ENCODE measurements at regions not wholly inside any gene's neighbourhood (a gene's known extent, or its start where the extent isn't known, plus 50 kb on each side); places are given as distances from the start of the nearest gene placed in this dataset.

GRCh38 chr5:17405976-17406375 lies 92.1 kb upstream of the TAF11L2 start:
- no peak overlapping the region for H2AFZ ChIP-seq (ENCODE audit: low read depth, low read length, severe bottlenecking)
- no peak overlapping the region for H3K4me3 ChIP-seq (ENCODE audit: insufficient read depth, low read length, poor library complexity, severe bottlenecking)

DNA sequence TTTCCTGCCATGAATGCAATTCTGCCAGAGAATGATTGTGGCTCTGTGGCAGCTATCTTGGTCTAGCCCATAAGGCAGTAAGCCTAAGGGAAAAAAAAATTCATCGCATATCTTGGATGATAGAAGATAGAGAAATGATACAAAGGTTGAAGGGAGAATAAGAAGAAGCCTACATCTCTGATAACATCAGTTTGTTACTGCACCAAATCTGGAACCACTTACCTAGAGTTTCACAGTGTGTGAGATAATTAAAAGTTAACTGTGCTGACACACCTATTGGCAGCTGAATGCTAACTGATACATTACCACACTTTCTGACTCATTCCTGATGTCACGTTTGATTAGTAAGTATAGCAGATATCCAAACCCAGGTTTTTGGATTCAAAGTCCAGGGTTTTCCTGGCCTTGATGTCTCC lies 91.6 kb upstream of the TAF11L2 start:
- no peak overlapping the region for H3K4me2 ChIP-seq (ENCODE audit: low read depth, low read length, poor library complexity, severe bottlenecking)
- no peaks in the 10 kb centered on the region for H3K27me3 ChIP-seq (ENCODE audit: low read length)

More at GRCh38 chr5:17405976-17406375, 92.1 kb upstream of the TAF11L2 start:
- H3K9me3 ChIP-seq (ENCODE audit: insufficient read depth, low read length), result no peaks in the 10 kb centered on the region
- no peak overlapping the region for H3K9ac ChIP-seq (ENCODE audit: low read length)
- H3K9me2 ChIP-seq (replicated peaks; ENCODE audit: insufficient read depth, low read length), result no peaks in the 10 kb centered on the region
- no peaks in the 10 kb centered on the region for H3K79me2 ChIP-seq (ENCODE audit: insufficient read depth, low read length)
- H3K36me3 ChIP-seq (ENCODE audit: low read length), result no peaks in the 10 kb centered on the region
- no peak overlapping the region for H3K27ac ChIP-seq (ENCODE audit: low read depth, low read length)
- H3K4me2 ChIP-seq (ENCODE audit: low read depth, low read length, poor library complexity, severe bottlenecking), result no peak overlapping the region
- H4K20me1 ChIP-seq (ENCODE audit: low read depth, low read length), result no peaks in the 10 kb centered on the region
- TF ChIP-seq EZH2phosphoT487 (conservative IDR thresholded peaks at IDR 0.05; ENCODE audit: low read length), result no peak
- no peaks in the 10 kb centered on the region for H3K27me3 ChIP-seq (ENCODE audit: low read length)
- H3F3A ChIP-seq (ENCODE audit: insufficient read depth), result no peaks in the 10 kb centered on the region

DNA sequence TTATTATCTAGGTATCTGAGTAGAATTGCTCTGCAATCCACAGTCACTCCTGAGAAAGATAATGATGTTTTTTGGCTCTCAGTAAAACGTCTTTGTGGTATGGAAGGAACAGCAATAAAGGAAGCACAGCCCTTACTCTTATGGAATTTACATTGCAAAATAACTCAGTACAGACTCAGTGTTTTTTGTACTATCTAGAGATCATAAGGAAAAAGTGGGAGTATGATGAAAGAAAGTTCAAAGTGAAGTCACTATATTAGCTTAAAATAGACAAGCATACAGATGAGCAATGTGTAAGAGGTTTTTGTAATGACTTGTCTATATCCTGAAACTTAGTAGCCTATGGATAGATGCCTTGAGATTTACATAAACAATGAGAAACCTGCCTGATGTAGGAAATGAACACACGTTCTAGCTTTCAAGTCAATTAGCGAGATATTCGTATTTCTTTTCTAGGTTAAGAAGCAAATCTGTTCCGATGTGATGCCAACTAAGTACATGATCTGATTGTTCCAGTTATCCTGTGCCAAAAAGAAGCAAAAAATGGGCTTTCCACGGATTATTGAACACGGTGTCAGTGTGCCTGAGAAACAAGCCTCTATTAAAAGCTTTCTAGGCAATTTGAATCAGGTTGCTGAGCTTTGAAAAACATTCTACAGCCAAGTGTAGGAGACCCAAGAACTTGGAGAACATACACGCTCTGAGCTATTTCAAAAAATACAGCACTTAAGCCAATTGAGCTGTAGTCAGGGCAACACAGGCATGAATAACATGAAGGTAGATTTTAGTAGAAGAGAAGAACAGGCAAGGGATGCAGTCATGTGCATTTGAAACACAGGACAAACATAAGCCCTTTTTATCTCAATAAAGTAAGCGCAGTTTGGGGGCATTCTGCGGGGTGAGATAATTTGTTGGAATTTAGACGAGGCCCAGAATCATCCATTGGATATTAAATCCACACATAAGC lies 86.3 kb upstream of the TAF11L2 start:
- Histone ChIP-seq H3K4me2 (ENCODE audit: low read depth, low read length, poor library complexity, severe bottlenecking) (no peak overlapping the region), H3K9ac (ENCODE audit: low read length) (no peak overlapping the region), H3K79me2 (ENCODE audit: insufficient read depth, low read length) (no peaks in the 10 kb centered on the region), H3K27me3 (ENCODE audit: low read length) (no peaks in the 10 kb centered on the region), H3F3A (ENCODE audit: insufficient read depth) (no peaks in the 10 kb centered on the region), H3K9me3 (ENCODE audit: insufficient read depth, low read length) (no peaks in the 10 kb centered on the region), H3K4me3 (ENCODE audit: insufficient read depth, low read length, poor library complexity, severe bottlenecking) (no peak overlapping the region), H2AFZ (ENCODE audit: low read depth, low read length, severe bottlenecking) (no peak overlapping the region), H3K27ac (ENCODE audit: low read depth, low read length) (no peak overlapping the region), H4K20me1 (ENCODE audit: low read depth, low read length) (no peaks in the 10 kb centered on the region), H3K9me2 (replicated peaks; ENCODE audit: insufficient read depth, low read length) (no peaks in the 10 kb centered on the region), H3K36me3 (ENCODE audit: low read length) (no peaks in the 10 kb centered on the region)
- TF ChIP-seq EZH2phosphoT487 (conservative IDR thresholded peaks at IDR 0.05; ENCODE audit: low read length), result no peak
- no peak for TF ChIP-seq CTCF (IDR thresholded peaks at IDR 0.05; ENCODE audit: insufficient read depth, low read length, poor library complexity, severe bottlenecking)

More for the DNA sequence above, 91.6 kb upstream of the TAF11L2 start:
- no peaks in the 10 kb centered on the region for H3F3A ChIP-seq (ENCODE audit: insufficient read depth)
- H3K79me2 ChIP-seq (ENCODE audit: insufficient read depth, low read length), result no peaks in the 10 kb centered on the region
- no peak overlapping the region for H3K4me3 ChIP-seq (ENCODE audit: insufficient read depth, low read length, poor library complexity, severe bottlenecking)
- H3K9me2 ChIP-seq (replicated peaks; ENCODE audit: insufficient read depth, low read length), result no peaks in the 10 kb centered on the region
- H3K27ac ChIP-seq (ENCODE audit: low read depth, low read length), result no peak overlapping the region
- no peaks in the 10 kb centered on the region for H3K9me3 ChIP-seq (ENCODE audit: insufficient read depth, low read length)
- no peak overlapping the region for H2AFZ ChIP-seq (ENCODE audit: low read depth, low read length, severe bottlenecking)
- H3K36me3 ChIP-seq (ENCODE audit: low read length), result no peaks in the 10 kb centered on the region
- no peaks in the 10 kb centered on the region for H4K20me1 ChIP-seq (ENCODE audit: low read depth, low read length)
- H3K9ac ChIP-seq (ENCODE audit: low read length), result no peak overlapping the region
- TF ChIP-seq EZH2phosphoT487 (conservative IDR thresholded peaks at IDR 0.05; ENCODE audit: low read length) (no peak), CTCF (IDR thresholded peaks at IDR 0.05; ENCODE audit: insufficient read depth, low read length, poor library complexity, severe bottlenecking) (no peak)

All from SU-DHL-6 (cell line).